Dedifferentiated amniotic fluid mesenchymal stem cell (primary cell): ENCODE measurements at regions not wholly inside any gene's neighbourhood (a gene's known extent, or its start where the extent isn't known, plus 50 kb on each side); places are given as distances from the start of the nearest gene placed in this dataset.

ENCODE experiments used
- DNase-seq: peaks from one replicate; pipeline ENCODE4 v3.0.0-alpha.2; 2016; ENCODE audit errors: extremely low spot score

DNA sequence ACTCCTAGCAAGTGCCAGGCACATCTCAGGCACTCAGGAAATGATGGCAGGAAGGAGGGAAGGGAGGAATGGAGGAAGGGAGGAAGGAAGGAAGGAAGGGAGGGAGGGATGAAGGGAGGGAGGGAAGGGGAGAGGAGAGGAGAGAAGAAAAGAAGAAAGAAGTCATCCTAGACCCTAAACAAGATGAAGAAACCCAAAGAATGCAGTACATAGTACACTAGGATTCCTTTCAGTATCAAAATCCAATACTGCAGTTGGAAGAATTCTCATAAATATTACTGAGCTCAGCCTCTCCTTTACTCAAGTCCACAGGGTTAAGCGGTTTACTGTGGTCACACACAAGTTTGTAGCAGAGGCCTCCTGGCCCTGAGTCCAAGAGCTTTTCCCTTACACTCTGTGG lies 155.7 kb upstream of the ETAA1 start:
- DNase-seq: no peak

GRCh38 chr2:67242456-67242855 lies 154.7 kb upstream of the ETAA1 start:
- DNase-seq: no peak

DNA sequence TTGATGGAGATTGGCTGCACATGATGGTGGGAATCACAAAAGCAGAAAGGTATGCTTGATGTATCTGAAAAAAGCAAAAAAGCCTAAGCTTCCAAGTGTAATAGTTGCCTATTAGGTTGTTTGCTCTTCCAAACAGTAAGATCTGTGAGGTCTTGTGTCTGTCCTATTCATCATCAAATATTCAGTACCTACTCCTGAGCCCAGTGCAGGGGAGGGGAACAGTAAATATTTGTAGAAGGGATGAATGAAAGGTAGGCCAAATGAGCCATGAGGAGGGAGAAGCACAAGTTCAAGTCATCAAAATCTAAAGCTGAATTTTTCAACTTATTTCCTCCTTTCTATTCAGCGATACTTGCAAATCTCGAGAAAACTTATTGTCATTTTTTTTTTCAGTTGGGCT lies 153.2 kb upstream of the ETAA1 start:
- DNase-seq: no peak

DNA sequence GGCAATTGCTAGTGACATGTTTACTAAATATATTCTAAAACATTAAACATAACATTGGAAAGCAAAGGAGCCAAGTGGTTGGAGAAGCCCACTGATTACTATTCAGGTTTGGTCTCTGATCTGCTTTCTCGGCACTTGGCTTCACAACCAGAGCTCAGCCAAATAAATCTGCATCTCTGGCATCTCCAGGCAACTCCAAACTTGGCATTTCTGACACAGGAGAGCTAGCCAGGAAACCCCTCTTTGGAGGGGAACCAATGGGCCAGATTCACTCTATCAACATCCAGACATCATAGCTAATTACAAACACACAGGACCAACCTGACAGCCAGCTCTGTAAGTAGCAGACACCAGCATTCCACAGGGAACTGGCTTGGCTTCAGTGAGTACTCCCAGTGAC lies 150.3 kb upstream of the ETAA1 start:
- no peak for DNase-seq

DNA sequence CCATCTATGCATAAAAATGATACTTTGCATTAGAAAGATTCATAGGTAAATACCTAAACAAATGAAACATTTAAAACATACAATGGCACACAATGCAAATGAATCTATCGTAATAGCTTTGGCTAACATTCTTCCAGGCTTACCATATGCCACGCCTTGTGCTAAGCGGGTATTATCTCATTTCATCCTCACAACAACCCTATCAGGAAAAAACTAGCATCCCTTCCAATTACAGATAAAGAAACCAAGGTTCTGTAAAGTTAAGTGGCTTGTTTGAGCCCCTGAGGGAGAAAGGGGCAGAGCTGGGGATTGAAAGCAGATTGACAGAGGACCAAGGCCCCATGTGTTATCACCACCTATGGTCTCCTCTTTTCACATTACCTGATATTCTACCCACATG lies 145.4 kb upstream of the ETAA1 start:
- DNase-seq: no peak

DNA sequence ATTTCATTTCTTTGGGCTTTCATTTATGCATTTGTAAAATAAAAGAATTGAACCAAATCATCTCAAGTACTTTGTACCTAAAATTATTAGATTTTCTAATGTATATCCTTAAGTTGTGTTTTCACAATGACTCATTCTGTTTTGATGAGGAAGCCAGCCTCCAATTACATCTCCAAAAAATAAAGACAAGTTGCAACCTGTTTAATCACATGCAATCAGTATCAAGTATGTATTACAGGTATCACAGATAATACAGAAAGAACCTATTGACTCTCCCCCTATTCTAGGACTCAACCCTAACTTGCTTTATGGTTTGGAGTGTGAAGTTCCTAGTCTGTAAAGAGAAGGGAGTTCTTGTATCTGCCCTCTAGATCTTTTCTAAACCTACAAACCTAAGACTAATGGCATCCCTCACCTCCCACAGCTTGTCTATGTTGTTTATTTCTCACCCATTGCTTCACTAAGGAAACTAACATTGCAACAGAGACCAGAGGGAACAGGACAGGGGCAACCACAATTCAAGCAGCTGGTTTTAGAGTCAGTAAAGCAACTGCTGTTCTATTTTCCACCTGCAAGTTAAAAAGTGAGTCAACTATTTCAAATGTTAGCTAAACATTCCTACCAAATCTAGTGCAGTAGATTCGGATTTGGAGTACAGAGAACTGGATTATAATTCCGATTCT lies 141.1 kb upstream of the ETAA1 start:
- no peak for DNase-seq

DNA sequence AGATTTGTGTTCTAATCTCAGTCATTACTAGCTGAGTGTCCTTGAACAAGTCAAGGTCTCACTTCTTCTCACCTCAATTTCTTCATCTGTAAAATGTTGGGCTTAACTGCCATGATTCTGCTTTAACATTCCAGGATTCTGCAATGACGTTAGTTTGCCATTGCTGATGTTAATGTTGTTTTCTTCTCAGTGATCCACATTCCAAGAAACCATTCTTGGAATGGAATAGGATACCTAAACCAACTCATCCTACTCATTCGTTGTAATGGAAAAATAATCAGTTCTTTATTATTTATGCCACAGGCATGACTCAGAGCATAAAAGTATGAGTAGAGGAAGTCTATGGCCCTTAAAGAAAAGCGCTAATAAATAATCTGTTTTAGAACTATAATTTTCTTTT lies 140.2 kb upstream of the ETAA1 start:
- peak; percentile 38 for DNase-seq

GRCh38 chr2:67258122-67258521 lies 139.0 kb upstream of the ETAA1 start:
- no peak for DNase-seq

- no peak for DNase-seq
Measured at GRCh38 chr2:67258831-67259230, 138.3 kb upstream of the ETAA1 start.

- DNase-seq: peak; percentile 76
Measured at GRCh38 chr2:67259556-67260342, 137.4 kb upstream of the ETAA1 start.

DNA sequence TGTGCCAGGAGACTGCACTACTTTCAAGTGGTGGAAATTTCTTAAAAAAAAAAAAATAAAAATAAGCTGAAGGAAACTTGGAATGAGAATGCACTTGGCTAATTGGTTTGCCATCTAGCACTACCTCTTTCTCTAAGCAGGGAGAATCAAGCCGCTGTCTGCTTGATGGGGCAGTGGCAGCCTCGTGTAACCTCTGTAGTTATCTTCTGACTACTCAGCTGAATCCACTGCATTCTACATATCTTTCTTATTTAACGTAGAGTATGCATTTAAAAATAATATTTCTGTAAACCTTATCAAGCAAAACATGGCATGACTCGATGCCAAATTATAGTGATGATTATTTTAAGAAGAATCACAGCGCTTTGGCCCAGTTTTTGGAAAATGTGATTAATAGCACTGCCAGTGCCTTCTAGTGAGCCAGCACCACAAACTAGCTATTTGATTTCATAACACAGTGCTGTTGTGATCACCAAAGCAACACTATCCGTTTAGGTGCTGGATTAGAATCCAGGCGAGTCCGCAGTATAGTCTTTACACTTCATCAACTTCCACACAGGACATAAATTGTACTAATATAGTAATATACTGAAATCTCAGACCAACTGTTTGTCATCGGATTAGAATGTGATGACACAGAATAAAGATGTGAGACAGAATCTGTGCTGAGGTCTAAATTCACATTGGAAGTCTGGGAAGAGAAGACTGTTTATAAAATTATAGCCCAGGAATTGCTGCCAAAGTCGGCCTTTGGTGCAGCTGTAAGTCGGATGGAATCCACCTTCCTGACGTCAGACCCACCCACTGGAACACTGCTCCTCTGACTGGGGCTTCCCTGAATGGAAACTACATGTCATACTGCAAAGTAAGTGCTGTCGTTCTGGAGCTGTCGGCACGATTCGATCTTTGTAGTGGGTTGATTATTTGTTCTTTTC lies 136.5 kb upstream of the ETAA1 start:
- DNase-seq: peak; percentile 98

- no peak for DNase-seq
Measured at GRCh38 chr2:67267241-67267640, 129.9 kb upstream of the ETAA1 start.

GRCh38 chr2:67268797-67269196 lies 128.3 kb upstream of the ETAA1 start:
- DNase-seq: no peak

DNA sequence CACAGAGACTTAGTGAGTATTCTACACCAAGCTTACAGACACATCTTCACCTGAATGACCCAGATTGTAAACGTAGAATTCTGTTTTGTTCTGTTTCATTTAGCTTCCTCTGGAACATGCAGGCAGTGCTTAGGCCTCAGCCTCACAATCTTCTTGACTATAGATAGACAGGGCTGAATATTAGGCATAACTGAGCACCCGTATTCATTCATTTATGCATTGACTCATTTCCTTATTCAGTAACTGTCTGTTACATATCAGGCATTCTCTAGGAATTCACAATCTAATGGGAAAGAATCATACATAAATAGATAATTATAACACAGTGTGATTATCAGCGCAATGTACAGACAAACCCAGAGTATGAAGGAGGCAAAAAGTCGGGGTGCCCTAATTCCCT lies 124.9 kb upstream of the ETAA1 start:
- no peak for DNase-seq

DNA sequence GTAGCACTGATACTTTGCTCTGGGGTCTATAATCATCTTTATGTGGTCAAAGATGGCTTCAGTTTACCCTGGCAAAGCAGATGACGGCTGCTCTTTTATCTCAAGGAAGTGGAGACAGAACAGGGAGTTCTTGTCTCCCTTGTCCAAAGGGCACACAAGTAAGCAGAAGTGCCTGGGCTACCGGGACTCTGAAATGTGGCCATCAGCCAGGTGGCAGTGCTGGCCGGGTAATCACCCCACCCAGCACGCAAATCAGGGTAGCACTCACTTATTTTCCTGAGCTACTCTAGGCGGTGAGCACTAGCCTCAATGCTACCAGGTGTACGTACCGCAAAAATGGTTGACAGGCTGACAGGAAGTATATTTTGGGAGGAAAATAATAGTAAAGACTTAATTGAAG lies 119.7 kb upstream of the ETAA1 start:
- no peak for DNase-seq

- DNase-seq: no peak
Measured at GRCh38 chr2:67281101-67281500, 116.0 kb upstream of the ETAA1 start.

- no peak for DNase-seq
Measured at GRCh38 chr2:67283641-67284040, 113.5 kb upstream of the ETAA1 start.

GRCh38 chr2:67286981-67287759 lies 110.0 kb upstream of the ETAA1 start:
- DNase-seq: no peak

- DNase-seq: no peak
Measured at GRCh38 chr2:67289271-67289670, 107.9 kb upstream of the ETAA1 start.

DNA sequence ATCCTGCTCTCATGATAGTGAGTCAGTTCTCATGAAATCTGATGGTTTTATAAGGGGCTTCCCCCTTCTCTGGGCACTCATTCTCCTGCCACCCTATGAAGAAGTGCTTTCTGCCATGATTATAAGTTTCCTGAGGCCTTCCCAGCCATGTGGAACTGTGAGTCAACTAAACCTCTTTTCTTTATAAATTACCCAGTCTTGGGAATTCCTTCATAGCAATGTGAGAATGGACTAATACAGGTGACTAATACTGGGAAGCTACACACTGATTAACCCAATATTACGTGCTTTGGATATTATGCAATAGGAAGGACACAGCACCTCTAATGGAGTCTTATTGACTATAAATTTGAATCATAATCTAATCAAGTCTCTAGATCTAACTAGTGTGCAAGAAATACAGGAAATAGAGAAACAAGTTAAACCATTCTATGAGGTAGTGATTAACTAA lies 107.2 kb upstream of the ETAA1 start:
- no peak for DNase-seq

DNA sequence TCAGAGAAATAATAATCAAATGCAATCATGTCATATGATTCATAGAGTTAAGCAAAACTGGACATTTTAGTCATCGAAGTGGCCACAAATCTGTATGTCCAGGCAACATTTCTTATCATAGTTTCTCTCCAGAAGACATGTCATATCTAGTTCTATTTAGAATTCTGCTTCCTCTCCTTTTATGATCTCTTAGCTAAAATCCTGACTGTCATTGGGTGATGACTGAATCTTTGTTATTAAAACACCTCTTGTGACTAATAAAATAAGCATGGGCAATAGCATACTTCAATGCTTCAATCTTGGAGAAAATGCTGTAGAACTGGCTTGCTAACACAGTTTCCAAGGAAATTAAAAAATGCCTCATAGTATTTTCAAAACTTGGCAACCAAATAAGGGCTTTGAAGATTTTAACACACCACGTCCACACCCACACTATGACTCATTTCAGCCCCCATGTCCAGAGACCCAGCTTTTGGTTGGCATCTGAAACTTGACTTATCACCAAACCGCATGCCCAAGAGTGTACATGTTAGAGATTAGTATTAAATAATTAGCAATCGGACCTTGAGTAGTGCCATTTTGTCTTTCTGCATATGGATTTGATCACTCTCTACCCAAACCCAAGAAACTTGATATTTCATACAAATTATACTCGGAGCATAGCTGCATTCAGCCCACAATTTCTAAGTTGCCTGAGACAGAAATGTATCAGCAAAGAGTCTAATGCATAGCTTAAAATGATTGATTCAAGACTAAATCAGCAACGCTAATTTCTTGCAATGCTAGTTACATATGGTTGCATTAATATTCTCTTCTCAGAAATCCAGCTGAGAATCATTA lies 106.5 kb upstream of the ETAA1 start:
- peak; percentile 64 for DNase-seq
